Neural progenitor cell (in vitro differentiated cells): ENCODE measurements at regions not wholly inside any gene's neighbourhood (a gene's known extent, or its start where the extent isn't known, plus 50 kb on each side); places are given as distances from the start of the nearest gene placed in this dataset.

Source experiments
- EZH2 ChIP-seq: fragments of 200-600 bp; sonication (generic); IDR thresholded peaks from 2 replicates; pipeline ENCODE4 v1.6.1; 2017; ENCODE audit warnings: antibody characterized with exemption, mild to moderate bottlenecking, moderate library complexity
- TF ChIP-seq, protein P1 (sequence below): fragments of 200-600 bp; sonication (generic); IDR thresholded peaks from 2 replicates; pipeline ENCODE4 v1.5.1; 2017; ENCODE audit warnings: antibody characterized with exemption, mild to moderate bottlenecking

GRCh38 chr4:131609039-131609438 is 1540.1 kb upstream of the PCDH10 start:
- TF ChIP-seq, protein P1, sequence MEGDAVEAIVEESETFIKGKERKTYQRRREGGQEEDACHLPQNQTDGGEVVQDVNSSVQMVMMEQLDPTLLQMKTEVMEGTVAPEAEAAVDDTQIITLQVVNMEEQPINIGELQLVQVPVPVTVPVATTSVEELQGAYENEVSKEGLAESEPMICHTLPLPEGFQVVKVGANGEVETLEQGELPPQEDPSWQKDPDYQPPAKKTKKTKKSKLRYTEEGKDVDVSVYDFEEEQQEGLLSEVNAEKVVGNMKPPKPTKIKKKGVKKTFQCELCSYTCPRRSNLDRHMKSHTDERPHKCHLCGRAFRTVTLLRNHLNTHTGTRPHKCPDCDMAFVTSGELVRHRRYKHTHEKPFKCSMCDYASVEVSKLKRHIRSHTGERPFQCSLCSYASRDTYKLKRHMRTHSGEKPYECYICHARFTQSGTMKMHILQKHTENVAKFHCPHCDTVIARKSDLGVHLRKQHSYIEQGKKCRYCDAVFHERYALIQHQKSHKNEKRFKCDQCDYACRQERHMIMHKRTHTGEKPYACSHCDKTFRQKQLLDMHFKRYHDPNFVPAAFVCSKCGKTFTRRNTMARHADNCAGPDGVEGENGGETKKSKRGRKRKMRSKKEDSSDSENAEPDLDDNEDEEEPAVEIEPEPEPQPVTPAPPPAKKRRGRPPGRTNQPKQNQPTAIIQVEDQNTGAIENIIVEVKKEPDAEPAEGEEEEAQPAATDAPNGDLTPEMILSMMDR, result no peak
- no peak for TF ChIP-seq EZH2
